GM21390 (cell line): ENCODE measurements at regions not wholly inside any gene's neighbourhood (a gene's known extent, or its start where the extent isn't known, plus 50 kb on each side); places are given as distances from the start of the nearest gene placed in this dataset.
A peak's percentile ranks its signal among the peaks of the same experiment; 100 is the strongest.

ENCODE experiments used
- ATAC-seq: cut with Tn5 transposase; IDR thresholded peaks from one replicate; pipeline ENCODE4 v1.9.1; 2021; ENCODE audit not compliant: unreplicated experiment

DNA sequence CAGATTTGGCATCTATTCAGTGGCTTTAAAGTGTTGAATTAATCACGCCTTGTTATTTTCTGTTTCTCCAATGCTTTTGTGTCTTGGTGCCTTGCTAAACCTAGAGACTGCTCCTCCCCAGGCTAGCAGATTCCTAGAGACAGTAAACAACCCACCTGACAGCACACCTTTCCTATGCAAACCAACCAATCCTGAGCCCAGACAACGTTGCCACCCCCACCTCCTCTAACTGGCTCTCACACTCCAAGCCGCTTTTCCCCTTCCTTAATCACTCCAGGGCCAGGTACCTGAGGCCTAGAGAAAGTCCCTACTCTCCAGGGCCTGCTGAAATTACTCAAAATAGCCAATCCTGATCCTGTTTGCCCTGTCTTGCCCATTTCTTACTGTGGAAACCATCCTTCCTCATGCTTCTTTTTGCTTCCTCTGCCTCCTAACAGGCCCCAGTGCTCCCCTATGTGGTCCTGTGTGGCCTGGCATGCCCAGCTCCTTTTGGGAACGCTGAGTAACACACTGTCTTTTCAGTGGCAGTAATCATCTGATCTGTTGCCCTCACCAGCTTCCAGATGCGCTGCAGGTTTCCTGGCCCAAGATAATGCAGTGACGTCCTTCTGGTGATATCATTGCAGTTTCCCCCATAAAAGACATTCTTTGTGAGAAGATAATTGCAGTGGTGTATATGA lies 53.4 kb downstream of the GAS1 start:
- no peak for ATAC-seq

DNA sequence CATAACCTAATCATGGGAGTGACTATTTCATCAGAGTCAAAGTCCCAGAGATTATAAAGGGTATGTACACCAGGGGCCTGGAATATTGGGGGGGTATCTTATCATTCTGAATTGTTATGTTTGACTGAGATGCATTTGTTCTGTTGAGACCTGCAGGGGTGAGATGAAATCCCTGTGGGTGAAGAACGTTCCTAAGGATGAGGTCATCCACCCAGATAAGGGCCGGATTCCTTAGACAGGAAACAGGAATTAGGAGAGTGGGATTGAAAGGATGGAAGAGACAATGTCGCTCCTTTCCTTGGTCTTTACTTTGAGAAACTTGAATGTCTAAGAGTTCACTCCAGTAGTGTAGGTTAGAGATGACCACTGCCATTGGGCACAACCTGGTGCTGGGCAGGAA lies 54.7 kb downstream of the GAS1 start:
- ATAC-seq = no peak

- ATAC-seq = no peak
These were observed 55.3 kb downstream of the GAS1 start for GRCh38 chr9:86891886-86892437.

GRCh38 chr9:86891091-86891490 lies 56.2 kb downstream of the GAS1 start:
- no peak for ATAC-seq

- no peak for ATAC-seq
These were observed 62.1 kb downstream of the GAS1 start for GRCh38 chr9:86885232-86885631.

DNA sequence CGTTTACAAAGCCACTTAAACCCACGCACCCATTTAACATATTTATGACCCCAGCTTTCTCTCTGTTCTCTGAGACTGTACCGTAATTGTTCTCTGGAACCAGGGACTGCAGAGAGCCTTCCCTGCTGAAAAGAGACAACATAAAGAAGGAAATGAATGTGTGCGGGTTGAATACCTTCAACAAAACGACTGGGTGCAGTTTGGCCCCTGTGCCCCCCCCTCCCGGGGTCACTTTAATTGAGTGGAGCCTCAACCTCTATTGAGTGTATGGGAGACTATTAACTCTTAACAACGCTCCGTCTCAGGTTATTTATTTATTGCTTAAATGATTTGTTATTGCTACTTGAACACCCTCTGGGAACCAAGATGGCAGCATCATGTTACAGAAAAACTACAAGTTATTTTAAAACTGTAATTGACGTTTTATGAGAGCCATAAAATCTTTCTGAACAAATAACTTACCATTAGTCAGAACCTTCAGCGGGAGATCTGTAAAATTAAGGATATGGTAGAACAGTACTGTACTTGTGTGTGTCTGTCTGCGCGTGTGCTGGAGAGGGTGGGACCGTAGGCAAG lies 70.6 kb downstream of the GAS1 start:
- ATAC-seq = no peak

GRCh38 chr9:86868616-86869015 lies 78.7 kb downstream of the GAS1 start:
- ATAC-seq = no peak

DNA sequence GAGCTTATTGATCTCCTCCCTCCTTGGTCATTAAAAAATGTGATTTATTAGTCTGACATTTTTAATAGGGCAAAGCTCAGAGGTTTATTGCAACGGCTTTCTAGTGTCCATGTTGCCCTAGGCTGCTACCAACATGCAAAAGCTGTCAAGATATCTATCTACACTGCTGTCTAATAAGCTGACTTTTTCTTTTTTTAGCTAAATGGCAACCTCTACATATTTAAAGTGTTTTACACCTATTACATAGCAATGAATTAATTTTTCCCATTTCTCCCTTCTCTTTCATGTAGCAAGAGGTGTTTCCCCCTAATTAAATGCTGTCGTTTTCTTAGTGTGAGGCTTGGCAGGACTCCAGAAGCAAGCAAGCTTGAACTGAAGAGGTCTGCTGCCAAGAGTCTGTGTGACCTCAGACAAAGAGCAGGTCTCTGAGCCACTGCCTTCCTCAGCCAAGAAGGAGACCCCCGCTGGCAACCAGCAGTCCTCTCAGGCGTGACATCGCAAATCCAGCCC lies 79.4 kb downstream of the GAS1 start:
- no peak for ATAC-seq

DNA sequence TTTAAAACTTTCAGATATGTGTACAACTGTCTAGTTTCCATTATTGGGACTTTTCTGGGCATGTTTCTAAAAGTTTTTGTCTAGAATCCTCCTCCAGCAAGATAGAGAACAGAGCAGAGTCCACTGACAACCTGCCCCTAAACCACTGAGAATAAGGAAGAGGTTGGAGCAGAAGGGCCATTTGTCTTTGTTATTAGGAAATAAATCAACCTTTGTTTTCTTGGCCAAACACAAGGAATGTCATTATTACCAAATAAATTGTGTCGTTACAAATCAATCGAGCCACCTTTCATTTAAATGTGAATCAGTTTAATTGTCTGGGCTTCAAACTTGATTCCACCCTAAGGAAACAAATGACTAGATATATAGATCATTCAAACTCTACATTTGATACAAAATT lies 81.4 kb downstream of the GAS1 start:
- no peak for ATAC-seq

- ATAC-seq = no peak
These were observed 87.3 kb downstream of the GAS1 start for GRCh38 chr9:86860006-86860405.

- no peak for ATAC-seq
These were observed 88.2 kb downstream of the GAS1 start for GRCh38 chr9:86859056-86859455.

DNA sequence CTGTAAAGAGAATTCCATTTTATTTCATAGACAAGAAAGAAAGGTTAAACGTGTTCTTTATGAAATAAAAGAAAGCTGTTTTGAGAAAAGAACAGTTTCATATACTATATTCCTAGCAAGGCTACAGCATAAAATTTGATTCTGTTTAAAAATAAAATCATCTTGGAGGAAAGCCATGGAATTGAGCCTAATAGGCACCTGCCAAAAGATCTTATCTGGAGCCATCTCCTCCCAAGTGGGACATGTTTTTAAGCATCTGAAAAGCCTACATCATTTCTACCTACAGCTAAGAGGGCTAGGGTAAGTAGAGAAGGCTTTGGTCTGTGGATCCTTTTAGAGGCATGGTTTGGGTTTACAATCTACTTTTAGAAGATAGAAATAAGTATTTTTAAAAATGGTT lies 89.3 kb downstream of the GAS1 start:
- no peak for ATAC-seq

- no peak for ATAC-seq
These were observed 91.0 kb downstream of the GAS1 start for GRCh38 chr9:86856259-86856658.

GRCh38 chr9:86854898-86855523 lies 92.3 kb downstream of the GAS1 start:
- no peak for ATAC-seq

- no peak for ATAC-seq
These were observed 100.7 kb downstream of the GAS1 start for GRCh38 chr9:86846656-86847055.

DNA sequence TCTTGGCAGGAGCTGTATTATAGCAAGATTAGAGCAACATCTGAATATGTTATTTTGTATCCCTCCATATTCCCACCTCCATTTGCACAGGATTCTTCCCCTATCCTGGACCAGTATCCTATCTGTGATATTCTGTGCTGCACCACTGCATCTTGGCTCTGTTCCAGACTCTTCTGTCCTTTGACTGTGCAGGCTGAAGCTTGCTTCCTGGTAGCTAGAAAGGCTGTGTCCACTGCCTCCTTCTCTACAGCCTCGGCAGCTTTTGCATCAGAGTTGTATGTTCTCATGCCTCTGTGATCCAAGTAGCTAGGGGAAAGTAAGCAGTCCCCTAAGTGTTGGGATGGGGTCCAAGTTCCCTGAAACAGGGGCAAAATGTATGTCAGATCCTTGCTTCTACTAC lies 104.1 kb downstream of the GAS1 start:
- no peak for ATAC-seq

GRCh38 chr9:86842573-86842972 lies 104.7 kb downstream of the GAS1 start:
- ATAC-seq = no peak

- ATAC-seq = no peak
These were observed 107.8 kb downstream of the GAS1 start for GRCh38 chr9:86839522-86839921.

DNA sequence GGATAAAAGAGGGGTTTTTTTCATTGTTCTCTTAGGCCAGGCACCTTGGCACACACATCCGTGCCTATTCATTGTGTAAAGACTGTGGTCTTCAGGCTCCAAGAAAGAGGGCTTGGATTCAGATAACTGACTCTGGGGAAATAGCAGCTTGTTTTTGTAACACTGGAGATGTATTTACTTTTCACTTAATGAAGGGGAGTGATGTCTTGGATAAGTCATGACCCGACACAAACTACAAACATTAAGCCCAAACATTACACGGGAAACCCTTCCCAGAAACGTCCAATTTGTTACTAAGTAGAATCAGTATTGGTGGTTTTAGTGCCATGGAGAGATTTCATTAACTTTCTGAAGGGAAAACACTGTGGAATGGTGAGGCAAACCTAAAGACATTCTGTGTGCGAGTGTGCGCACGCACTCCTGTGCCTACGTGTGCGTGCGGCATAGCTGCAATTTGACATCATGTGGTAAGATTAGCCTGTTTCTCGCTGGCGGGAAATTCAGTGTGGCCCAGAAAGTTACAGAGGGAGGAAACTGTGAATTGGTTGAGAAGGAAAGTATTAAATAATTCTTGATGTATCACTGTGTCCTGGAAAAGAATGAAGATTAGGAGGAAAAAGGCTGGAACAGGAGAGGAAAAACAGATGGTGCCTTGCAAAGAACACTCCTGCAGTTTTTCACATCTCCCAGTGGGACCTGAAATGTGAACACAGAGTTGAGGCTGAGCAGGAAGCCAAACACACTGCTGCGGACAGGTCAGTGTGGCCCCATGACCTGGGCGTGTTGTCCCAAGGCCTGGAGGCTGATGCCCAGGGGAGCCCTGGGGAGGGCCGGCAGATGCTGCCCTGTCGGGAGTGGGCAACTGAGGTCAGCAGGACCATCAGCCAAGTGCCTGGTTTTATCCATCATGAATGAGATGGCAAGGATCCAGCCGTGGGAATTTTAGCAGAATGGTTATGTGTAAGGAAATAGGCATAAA lies 108.5 kb downstream of the GAS1 start:
- ATAC-seq = no peak

DNA sequence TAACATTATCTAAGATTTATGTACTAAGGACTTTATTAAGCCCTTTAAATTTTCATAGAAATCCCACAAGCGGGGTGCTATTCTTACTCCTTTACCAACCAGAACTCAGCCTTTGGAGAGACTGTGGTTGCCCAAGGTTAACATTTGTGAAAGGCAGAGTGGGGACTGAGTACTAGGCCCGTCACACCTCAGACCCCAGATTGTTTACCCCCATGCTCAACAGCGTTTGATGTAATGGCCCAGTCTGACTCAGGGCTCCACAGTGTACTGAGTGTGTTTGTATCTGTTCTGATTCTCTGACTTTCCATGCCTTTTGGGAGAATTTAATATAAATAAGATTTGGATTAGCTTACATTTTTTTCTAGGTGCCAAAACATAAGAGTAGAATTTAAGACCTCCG lies 110.0 kb downstream of the GAS1 start:
- no peak for ATAC-seq

DNA sequence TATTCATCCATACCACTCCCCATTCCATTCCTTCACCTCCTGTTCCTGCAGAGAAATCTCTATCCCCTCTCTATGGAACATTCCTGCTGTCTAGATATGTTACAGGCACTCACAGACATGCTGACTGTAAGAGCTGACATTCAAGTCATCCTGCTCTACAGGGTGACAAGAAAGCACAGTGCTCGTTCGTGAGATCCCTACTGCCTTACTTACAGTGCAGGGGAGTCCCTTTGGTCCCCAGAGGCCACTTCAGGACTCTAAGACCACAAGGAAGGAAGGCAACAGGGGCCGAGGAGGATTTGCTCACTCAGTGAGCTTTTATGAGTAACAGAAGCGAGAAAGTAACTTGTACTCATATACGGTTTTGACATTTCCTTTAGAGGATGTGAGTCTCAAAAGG lies 110.5 kb downstream of the GAS1 start:
- ATAC-seq = peak; percentile 88
